Right lobe of liver (tissue), 6 donors: ENCODE measurements at regions not wholly inside any gene's neighbourhood (a gene's known extent, or its start where the extent isn't known, plus 50 kb on each side); places are given as distances from the start of the nearest gene placed in this dataset.

Source experiments
- ATAC-seq, 4 donors: fragments of 200-7000 bp; cut with Tn5 transposase; one replicate each; pipeline ENCODE4 v1.9.1; 2020; ENCODE audit warnings: mild to moderate bottlenecking in 4 of 4, moderate library complexity in 4 of 4
- DNase-seq, 3 donors: peaks; one replicate each; pipeline ENCODE4 v3.0.0-alpha.2; 2020
- H3K27ac ChIP-seq, 3 donors: fragments of 200-600 bp; one replicate each; pipeline ENCODE4 v1.8.0; 2022
- H3K27me3 ChIP-seq, 2 donors: fragments of 200-600 bp; one replicate each; pipeline ENCODE4 v1.8.0; 2022
- H3K36me3 ChIP-seq, 4 donors: fragments of 200-600 bp; sonication (generic) in 1 of 4; one replicate each; pipeline versions ENCODE4 v1.5.1 to v1.8.0; 2017 to 2022; ENCODE audit warnings: control low read depth in 1 of 4
- H3K4me1 ChIP-seq, 4 donors: fragments of 200-600 bp; sonication (generic) in 1 of 4; one replicate each; pipeline versions ENCODE4 v1.5.1 to v1.8.0; 2017 to 2022; ENCODE audit warnings: control low read depth in 1 of 4
- H3K4me3 ChIP-seq, 3 donors: fragments of 200-600 bp; one replicate each; pipeline ENCODE4 v1.8.0; 2022
- H3K9me3 ChIP-seq, 4 donors: fragments of 200-600 bp; sonication (generic) in 1 of 4; one replicate each; pipeline versions ENCODE4 v1.5.1 to v1.8.0; 2017 to 2022; ENCODE audit warnings: control low read depth in 1 of 4
- CTCF ChIP-seq, 4 donors: fragments of 200-600 bp in 3 of 4; fragments of 450-650 bp in 1 of 4; IDR thresholded peaks; one replicate each; pipeline versions ENCODE4 v1.5.1 to v1.8.0; 2016 to 2022; ENCODE audit warnings: antibody characterized with exemption in 4 of 4, mild to moderate bottlenecking in 2 of 4
- POLR2A ChIP-seq: fragments of 450-650 bp; IDR thresholded peaks from one replicate; pipeline ENCODE4 v1.6.1; 2017; ENCODE audit warnings: antibody characterized with exemption, mild to moderate bottlenecking
- WGBS: methylation state at CpG from one replicate; pipeline ENCODE4 v1.1.6; 2018; ENCODE audit warnings: low coverage, low lambda C conversion rate; ENCODE audit not compliant: insufficient coverage; ENCODE audit errors: missing lambda C conversion rate; 5-methylcytosine and 5-hydroxymethylcytosine counted together
- intact Hi-C, 2 donors: fragments of 100-400 bp; cut with DNase I; formaldehyde crosslinking; loops; one replicate each; pipeline versions ENCODE4 v1.11.2 to v1.14.1; 2022
- donor health status: DM: no; HTN: yes; CAD: no.
- donor health status: DM: no; HTN: no; CAD: no.
- donor health status: DM: no; HTN: no; CAD: no.
- donor health status: DM: no; HTN: yes; CAD: no.
- donor health status: DM: no; HTN: yes; CAD: no.

- no peaks in the 10 kb centered on the region for H3K4me1 ChIP-seq
- ATAC-seq, result no peak
- WGBS, result 38% methylated on average over 3 of the region's 5 CpGs
- H3K4me3 ChIP-seq, result no peak overlapping the region
- H3K9me3 ChIP-seq, result no peaks in the 10 kb centered on the region
- H3K36me3 ChIP-seq, result no peaks in the 10 kb centered on the region
- intact Hi-C loops, result loop anchor here in 1 of 2 donors (5.0 kb wide), 1 partner anchor 63 kb away; the partner anchor contains the start of gene TAGAP
- DNase-seq, result no peak
- no peaks in the 10 kb centered on the region for H3K27me3 ChIP-seq
- H3K27ac ChIP-seq, result no peak overlapping the region
- TF ChIP-seq POLR2A, result no peak
These were observed 60.1 kb upstream of the TAGAP start for GRCh38 chr6:159104931-159105330.

GRCh38 chr6:159104163-159104925 lies 59.6 kb upstream of the TAGAP start:
- Histone ChIP-seq H3K27me3 (no peaks in the 10 kb centered on the region), H3K4me1 (no peaks in the 10 kb centered on the region), H3K27ac (no peak overlapping the region), H3K4me3 (no peak overlapping the region), H3K9me3 (no peaks in the 10 kb centered on the region), H3K36me3 (no peaks in the 10 kb centered on the region)
- peak; percentile 77 to 89 (median 82) for TF ChIP-seq CTCF (IDR thresholded peaks at IDR 0.05)
- no peak for TF ChIP-seq POLR2A
- DNase-seq, result peak; percentile 65 to 84 (median 75)
- ATAC-seq, result peak; percentile 93 to 96 (median 95)
- 14% methylated on average over 14 of the region's 17 CpGs for WGBS
- intact Hi-C loops, result loop anchor here in 1 of 2 donors (5.0 kb wide), 1 partner anchor 62 kb away; the partner anchor contains the start of gene TAGAP

GRCh38 chr6:159103396-159104162 lies 58.8 kb upstream of the TAGAP start:
- intact Hi-C loops, result loop anchor here in 1 of 2 donors (5.0 kb wide), 1 partner anchor 61 kb away; the partner anchor contains the start of gene TAGAP
- WGBS, result 45% methylated on average over 12 of the region's 18 CpGs

GRCh38 chr6:159102373-159103160 lies 57.8 kb upstream of the TAGAP start:
- intact Hi-C loops, result loop anchor here in 1 of 2 donors (5.0 kb wide), 1 partner anchor 60 kb away; the partner anchor contains the start of gene TAGAP
- Histone ChIP-seq H3K27ac (no peak overlapping the region), H3K4me1 (no peaks in the 10 kb centered on the region), H3K4me3 (no peak overlapping the region), H3K27me3 (no peaks in the 10 kb centered on the region), H3K36me3 (no peaks in the 10 kb centered on the region), H3K9me3 (no peaks in the 10 kb centered on the region)
- TF ChIP-seq CTCF (IDR thresholded peaks at IDR 0.05), result no peak
- TF ChIP-seq POLR2A, result no peak
- WGBS, result 50% methylated on average over 5 of the region's 5 CpGs
- ATAC-seq, result no peak
- DNase-seq, result no peak

More at GRCh38 chr6:159103396-159104162, 58.8 kb upstream of the TAGAP start:
- TF ChIP-seq CTCF (IDR thresholded peaks at IDR 0.05) (no peak), POLR2A (no peak)
- DNase-seq (no peak), ATAC-seq (no peak)
- Histone ChIP-seq H3K27ac (no peak overlapping the region), H3K4me3 (no peak overlapping the region), H3K27me3 (no peaks in the 10 kb centered on the region), H3K36me3 (no peaks in the 10 kb centered on the region), H3K9me3 (no peaks in the 10 kb centered on the region), H3K4me1 (no peaks in the 10 kb centered on the region)
